ENCODE measurements at regions not wholly inside any gene's neighbourhood (a gene's known extent, or its start where the extent isn't known, plus 50 kb on each side); places are given as distances from the start of the nearest gene placed in this dataset.
"Not testable (repeated sequence)": the region's sequence is repeated elsewhere in the genome, so short reads cannot be mapped to it uniquely, and the experiment has no call there.

DNA sequence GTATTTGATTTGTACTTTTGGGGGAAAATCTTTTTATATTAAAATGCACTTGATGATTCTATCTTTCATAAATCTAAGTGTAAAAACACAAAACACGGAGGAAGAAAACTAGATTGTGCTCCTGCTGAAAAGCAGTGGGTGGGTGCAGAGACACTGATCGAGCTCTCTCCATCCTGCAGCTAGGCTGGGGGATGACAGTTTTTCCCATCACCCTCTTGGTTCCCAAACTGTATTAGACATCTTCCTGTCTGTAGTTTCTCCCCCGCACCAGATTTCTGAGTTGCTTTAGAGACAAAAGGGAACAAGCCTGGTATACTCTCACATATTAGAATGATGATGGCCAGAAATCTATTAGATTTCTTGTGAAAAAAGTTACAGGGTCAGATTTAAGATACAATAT, 99.6 kb downstream of the FAM114A2 start:
- DNase-seq (ENCODE audit: low read depth), result no peak
- no peak overlapping the region for H3K4me3 ChIP-seq (ENCODE audit: low read length)
- TF ChIP-seq, protein P1, sequence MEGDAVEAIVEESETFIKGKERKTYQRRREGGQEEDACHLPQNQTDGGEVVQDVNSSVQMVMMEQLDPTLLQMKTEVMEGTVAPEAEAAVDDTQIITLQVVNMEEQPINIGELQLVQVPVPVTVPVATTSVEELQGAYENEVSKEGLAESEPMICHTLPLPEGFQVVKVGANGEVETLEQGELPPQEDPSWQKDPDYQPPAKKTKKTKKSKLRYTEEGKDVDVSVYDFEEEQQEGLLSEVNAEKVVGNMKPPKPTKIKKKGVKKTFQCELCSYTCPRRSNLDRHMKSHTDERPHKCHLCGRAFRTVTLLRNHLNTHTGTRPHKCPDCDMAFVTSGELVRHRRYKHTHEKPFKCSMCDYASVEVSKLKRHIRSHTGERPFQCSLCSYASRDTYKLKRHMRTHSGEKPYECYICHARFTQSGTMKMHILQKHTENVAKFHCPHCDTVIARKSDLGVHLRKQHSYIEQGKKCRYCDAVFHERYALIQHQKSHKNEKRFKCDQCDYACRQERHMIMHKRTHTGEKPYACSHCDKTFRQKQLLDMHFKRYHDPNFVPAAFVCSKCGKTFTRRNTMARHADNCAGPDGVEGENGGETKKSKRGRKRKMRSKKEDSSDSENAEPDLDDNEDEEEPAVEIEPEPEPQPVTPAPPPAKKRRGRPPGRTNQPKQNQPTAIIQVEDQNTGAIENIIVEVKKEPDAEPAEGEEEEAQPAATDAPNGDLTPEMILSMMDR (conservative IDR thresholded peaks at IDR 0.05; ENCODE audit: low read depth, low read length), result no peak

DNA sequence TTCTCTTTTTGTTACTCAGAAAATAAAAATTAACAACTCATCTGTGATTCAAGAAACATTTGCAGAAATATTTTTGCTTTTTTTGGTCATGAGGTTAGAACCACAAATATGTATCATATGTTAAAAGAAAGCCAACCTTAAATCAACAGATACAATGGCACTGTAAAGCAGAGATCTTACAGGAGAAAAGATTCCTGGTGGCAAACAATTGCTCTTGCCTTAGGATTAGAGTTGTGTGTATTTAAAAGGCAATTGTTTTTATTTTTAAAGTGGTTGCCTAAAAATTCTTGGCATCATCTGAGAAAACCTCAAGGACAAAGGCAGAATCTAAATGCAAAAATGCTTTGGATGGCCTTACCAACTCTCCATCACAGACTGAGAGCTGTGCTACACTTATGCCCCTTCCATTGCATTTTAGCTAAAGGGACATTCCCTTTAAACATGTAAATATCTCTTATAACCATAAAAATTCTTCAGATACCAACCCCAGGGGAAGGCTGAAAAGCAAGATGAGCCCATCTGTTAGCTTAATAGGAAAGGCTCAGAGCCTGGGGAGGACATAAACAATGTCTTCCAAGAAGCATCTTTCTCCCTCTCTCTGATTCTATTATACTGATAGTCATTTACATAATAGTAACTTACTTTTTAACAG, 100.4 kb downstream of the FAM114A2 start:
- TF ChIP-seq, protein P1 (conservative IDR thresholded peaks at IDR 0.05; ENCODE audit: low read depth, low read length), result no peak
- no peak for DNase-seq (ENCODE audit: low read depth)

DNA sequence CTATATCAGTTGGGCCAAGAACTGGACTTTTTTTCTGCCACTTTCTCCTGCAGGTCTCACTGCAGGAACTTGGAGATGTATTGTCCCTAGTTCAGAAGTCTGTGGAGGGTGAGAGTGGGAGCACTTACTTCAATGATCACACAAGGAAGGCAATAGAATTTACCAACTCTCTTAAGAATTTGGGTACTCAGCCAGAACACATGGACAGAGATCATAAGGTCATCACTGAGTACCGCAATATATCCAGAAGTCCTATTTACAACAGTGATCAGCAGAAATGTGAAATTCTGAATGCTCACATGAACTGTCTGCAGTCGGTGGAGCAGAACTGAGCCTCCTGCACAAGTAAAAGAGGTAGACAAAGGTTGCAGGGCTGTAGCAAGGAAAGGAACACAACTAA, 101.0 kb downstream of the FAM114A2 start:
- TF ChIP-seq, protein P1 (conservative IDR thresholded peaks at IDR 0.05; ENCODE audit: low read depth, low read length), result no peak
- no peak for DNase-seq (ENCODE audit: low read depth)
- H3K4me3 ChIP-seq (ENCODE audit: low read length), result no peak overlapping the region

More for the DNA sequence above, 100.4 kb downstream of the FAM114A2 start:
- no peak overlapping the region for H3K4me3 ChIP-seq (ENCODE audit: low read length)

GRCh38 chr5:153935151-153935550, 103.6 kb downstream of the FAM114A2 start:
- DNase-seq (ENCODE audit: low read depth), result not testable (repeated sequence)

DNA sequence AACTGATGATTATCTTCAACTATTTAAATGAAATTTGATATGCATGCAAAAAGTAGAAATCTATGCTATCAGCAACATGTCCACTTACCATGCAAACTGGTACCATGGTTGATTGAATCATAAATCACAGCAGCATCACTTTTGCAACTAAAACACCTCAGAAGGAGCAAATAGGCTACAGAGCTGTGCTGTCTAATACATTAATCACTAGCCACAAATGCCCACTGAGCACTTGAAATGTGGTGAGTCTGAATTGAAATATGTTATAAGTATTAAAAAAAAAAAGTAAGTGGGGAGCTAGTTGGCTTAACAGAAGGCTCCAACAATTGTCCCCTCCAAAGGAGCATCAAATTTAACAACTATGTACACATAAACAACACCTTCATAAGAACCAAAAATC, 112.5 kb downstream of the FAM114A2 start:
- no peak for DNase-seq (ENCODE audit: low read depth)
- no peak overlapping the region for H3K4me3 ChIP-seq (ENCODE audit: low read length)
- TF ChIP-seq, protein P1 (conservative IDR thresholded peaks at IDR 0.05; ENCODE audit: low read depth, low read length), result no peak

More at GRCh38 chr5:153935151-153935550, 103.6 kb downstream of the FAM114A2 start:
- not testable (repeated sequence) for H3K4me3 ChIP-seq (ENCODE audit: low read length)

GRCh38 chr5:153919161-153919560, 119.5 kb downstream of the FAM114A2 start:
- no peak for DNase-seq (ENCODE audit: low read depth)
- no peak overlapping the region for H3K4me3 ChIP-seq (ENCODE audit: low read length)
- TF ChIP-seq, protein P1 (conservative IDR thresholded peaks at IDR 0.05; ENCODE audit: low read depth, low read length), result no peak

GRCh38 chr5:153907170-153907775, 131.4 kb downstream of the FAM114A2 start:
- no peak for DNase-seq (ENCODE audit: low read depth)
- H3K4me3 ChIP-seq (ENCODE audit: low read length), result no peak overlapping the region
- TF ChIP-seq, protein P1 (conservative IDR thresholded peaks at IDR 0.05; ENCODE audit: low read depth, low read length), result no peak
